Posterior cingulate gyrus (tissue), 11 donors: ENCODE measurements at regions not wholly inside any gene's neighbourhood (a gene's known extent, or its start where the extent isn't known, plus 50 kb on each side); places are given as distances from the start of the nearest gene placed in this dataset.
"Not testable (repeated sequence)": the region's sequence is repeated elsewhere in the genome, so short reads cannot be mapped to it uniquely, and the experiment has no call there.

Experiments used
- DNase-seq, 10 donors: peaks; one replicate each; pipeline versions ENCODE4 v3.0.0 to v3.0.0-alpha.2; 2020 to 2021; ENCODE audit warnings: mixed read lengths in 3 of 10
- intact Hi-C: fragments of 100-400 bp; cut with DNase I; formaldehyde crosslinking; loops from one replicate; pipeline ENCODE4 v1.15.1; 2023

GRCh38 chr4:15327311-15328298, 100.2 kb upstream of the C1QTNF7 start:
- DNase-seq, result no peak
- intact Hi-C loops, result no loop called here

GRCh38 chr4:15331930-15332329, 95.9 kb upstream of the C1QTNF7 start:
- intact Hi-C loops, result no loop called here
- DNase-seq, result no peak

GRCh38 chr4:15332377-15332776, 95.5 kb upstream of the C1QTNF7 start:
- intact Hi-C loops, result no loop called here
- no peak for DNase-seq

- intact Hi-C loops, result no loop called here
- DNase-seq, result no peak
Observed at GRCh38 chr4:15333692-15334633, 93.9 kb upstream of the C1QTNF7 start.

- intact Hi-C loops, result no loop called here
- DNase-seq, result no peak
Observed at GRCh38 chr4:15336410-15337167, 91.2 kb upstream of the C1QTNF7 start.

- intact Hi-C loops, DNase-seq: not testable (repeated sequence)
Observed at GRCh38 chr4:15337168-15337657, 90.6 kb upstream of the C1QTNF7 start.

- no peak for DNase-seq
- intact Hi-C loops, result no loop called here
Observed at GRCh38 chr4:15339737-15340136, 88.1 kb upstream of the C1QTNF7 start.

- intact Hi-C loops, result no loop called here
- no peak for DNase-seq
Observed at GRCh38 chr4:15340332-15340731, 87.5 kb upstream of the C1QTNF7 start.

- no peak for DNase-seq
- intact Hi-C loops, result no loop called here
Observed at GRCh38 chr4:15340902-15341732, 86.7 kb upstream of the C1QTNF7 start.

GRCh38 chr4:15341733-15342300, 86.0 kb upstream of the C1QTNF7 start:
- no peak for DNase-seq
- intact Hi-C loops, result no loop called here

GRCh38 chr4:15343000-15343399, 84.8 kb upstream of the C1QTNF7 start:
- intact Hi-C loops, result no loop called here
- DNase-seq, result no peak

GRCh38 chr4:15343581-15343980, 84.3 kb upstream of the C1QTNF7 start:
- intact Hi-C loops, result no loop called here
- no peak for DNase-seq

GRCh38 chr4:15344041-15344440, 83.8 kb upstream of the C1QTNF7 start:
- no peak for DNase-seq
- intact Hi-C loops, result no loop called here

GRCh38 chr4:15345134-15345533, 82.7 kb upstream of the C1QTNF7 start:
- intact Hi-C loops, result no loop called here
- DNase-seq, result no peak

GRCh38 chr4:15348236-15348635, 79.6 kb upstream of the C1QTNF7 start:
- intact Hi-C loops, result no loop called here
- DNase-seq, result no peak

GRCh38 chr4:15348695-15349094, 79.1 kb upstream of the C1QTNF7 start:
- DNase-seq, result no peak
- intact Hi-C loops, result no loop called here

GRCh38 chr4:15349531-15349935, 78.3 kb upstream of the C1QTNF7 start:
- DNase-seq, result no peak
- intact Hi-C loops, result no loop called here

GRCh38 chr4:15349965-15350364, 77.9 kb upstream of the C1QTNF7 start:
- no peak for DNase-seq
- intact Hi-C loops, result no loop called here

GRCh38 chr4:15352524-15352923, 75.3 kb upstream of the C1QTNF7 start:
- no peak for DNase-seq

More at GRCh38 chr4:15352524-15352923, 75.3 kb upstream of the C1QTNF7 start:
- intact Hi-C loops, result no loop called here
